ENCODE measurements at regions not wholly inside any gene's neighbourhood (a gene's known extent, or its start where the extent isn't known, plus 50 kb on each side); places are given as distances from the start of the nearest gene placed in this dataset.

- H3K9ac ChIP-seq (ENCODE audit: low read length in 5 of 5), result no peak overlapping the region
- H3K27ac ChIP-seq (ENCODE audit: low read depth, low read length), result no peak overlapping the region
- H3K9me3 ChIP-seq (ENCODE audit: control insufficient read depth in 5 of 5, low read length in 5 of 5), result peaks cover 3 to 26% (median 11%) of the 10 kb centered on the region in 5 donors
- H3K36me3 ChIP-seq (ENCODE audit: control insufficient read depth in 5 of 5, insufficient read depth in 5 of 5, low read length in 5 of 5), result no peaks in the 10 kb centered on the region
- H3K27me3 ChIP-seq (ENCODE audit: control insufficient read depth in 5 of 5, insufficient read depth in 4 of 5, low read length in 5 of 5), result no peaks in the 10 kb centered on the region
- H3K4me1 ChIP-seq (ENCODE audit: control insufficient read depth in 5 of 5, insufficient read depth in 5 of 5, low read length in 5 of 5), result no peaks in the 10 kb centered on the region
- H3K4me3 ChIP-seq (ENCODE audit: low read depth in 1 of 5, low read length in 5 of 5), result no peak overlapping the region
These were observed 292.6 kb upstream of the TAS2R1 start for GRCh38 chr5:9922719-9923118.

GRCh38 chr5:9920697-9921096, 290.5 kb upstream of the TAS2R1 start:
- Histone ChIP-seq H3K9ac (ENCODE audit: low read length in 5 of 5) (no peak overlapping the region), H3K27ac (ENCODE audit: low read depth, low read length) (no peak overlapping the region), H3K27me3 (ENCODE audit: control insufficient read depth in 5 of 5, insufficient read depth in 4 of 5, low read length in 5 of 5) (no peaks in the 10 kb centered on the region)

GRCh38 chr5:9919306-9920030, 289.3 kb upstream of the TAS2R1 start:
- Histone ChIP-seq H3K27ac (ENCODE audit: low read depth, low read length) (no peak overlapping the region), H3K9ac (ENCODE audit: low read length in 5 of 5) (no peak overlapping the region), H3K4me3 (ENCODE audit: low read depth in 1 of 5, low read length in 5 of 5) (no peak overlapping the region), H3K9me3 (ENCODE audit: control insufficient read depth in 5 of 5, low read length in 5 of 5) (peaks cover 3 to 21% (median 11%) of the 10 kb centered on the region in 5 donors), H3K4me1 (ENCODE audit: control insufficient read depth in 5 of 5, insufficient read depth in 5 of 5, low read length in 5 of 5) (no peaks in the 10 kb centered on the region), H3K27me3 (ENCODE audit: control insufficient read depth in 5 of 5, insufficient read depth in 4 of 5, low read length in 5 of 5) (no peaks in the 10 kb centered on the region), H3K36me3 (ENCODE audit: control insufficient read depth in 5 of 5, insufficient read depth in 5 of 5, low read length in 5 of 5) (no peaks in the 10 kb centered on the region)

More at GRCh38 chr5:9920697-9921096, 290.5 kb upstream of the TAS2R1 start:
- no peaks in the 10 kb centered on the region for H3K4me1 ChIP-seq (ENCODE audit: control insufficient read depth in 5 of 5, insufficient read depth in 5 of 5, low read length in 5 of 5)
- no peaks in the 10 kb centered on the region for H3K36me3 ChIP-seq (ENCODE audit: control insufficient read depth in 5 of 5, insufficient read depth in 5 of 5, low read length in 5 of 5)
- no peak overlapping the region for H3K4me3 ChIP-seq (ENCODE audit: low read depth in 1 of 5, low read length in 5 of 5)
- H3K9me3 ChIP-seq (ENCODE audit: control insufficient read depth in 5 of 5, low read length in 5 of 5), result peaks cover 3 to 26% (median 11%) of the 10 kb centered on the region in 5 donors

- Histone ChIP-seq H3K27ac (ENCODE audit: low read depth, low read length) (no peak overlapping the region), H3K9me3 (ENCODE audit: control insufficient read depth in 5 of 5, low read length in 5 of 5) (peaks cover 0 to 6% (median 0%) of the 10 kb centered on the region in 5 donors), H3K4me1 (ENCODE audit: control insufficient read depth in 5 of 5, insufficient read depth in 5 of 5, low read length in 5 of 5) (no peaks in the 10 kb centered on the region), H3K9ac (ENCODE audit: low read length in 5 of 5) (no peak overlapping the region), H3K36me3 (ENCODE audit: control insufficient read depth in 5 of 5, insufficient read depth in 5 of 5, low read length in 5 of 5) (no peaks in the 10 kb centered on the region), H3K4me3 (ENCODE audit: low read depth in 1 of 5, low read length in 5 of 5) (no peak overlapping the region), H3K27me3 (ENCODE audit: control insufficient read depth in 5 of 5, insufficient read depth in 4 of 5, low read length in 5 of 5) (no peaks in the 10 kb centered on the region)
These were observed 275.5 kb upstream of the TAS2R1 start for GRCh38 chr5:9905661-9906060.

GRCh38 chr5:9903801-9904200, 273.6 kb upstream of the TAS2R1 start:
- H3K27ac ChIP-seq (ENCODE audit: low read depth, low read length), result no peak overlapping the region
- H3K36me3 ChIP-seq (ENCODE audit: control insufficient read depth in 5 of 5, insufficient read depth in 5 of 5, low read length in 5 of 5), result no peaks in the 10 kb centered on the region
- H3K9me3 ChIP-seq (ENCODE audit: control insufficient read depth in 5 of 5, low read length in 5 of 5), result peaks cover 0 to 6% (median 0%) of the 10 kb centered on the region in 5 donors
- H3K27me3 ChIP-seq (ENCODE audit: control insufficient read depth in 5 of 5, insufficient read depth in 4 of 5, low read length in 5 of 5), result no peaks in the 10 kb centered on the region
- H3K4me3 ChIP-seq (ENCODE audit: low read depth in 1 of 5, low read length in 5 of 5), result no peak overlapping the region
- H3K9ac ChIP-seq (ENCODE audit: low read length in 5 of 5), result no peak overlapping the region
- H3K4me1 ChIP-seq (ENCODE audit: control insufficient read depth in 5 of 5, insufficient read depth in 5 of 5, low read length in 5 of 5), result no peaks in the 10 kb centered on the region

GRCh38 chr5:9898319-9898718, 268.2 kb upstream of the TAS2R1 start:
- Histone ChIP-seq H3K9ac (ENCODE audit: low read length in 5 of 5) (no peak overlapping the region), H3K36me3 (ENCODE audit: control insufficient read depth in 5 of 5, insufficient read depth in 5 of 5, low read length in 5 of 5) (no peaks in the 10 kb centered on the region), H3K27ac (ENCODE audit: low read depth, low read length) (no peak overlapping the region), H3K9me3 (ENCODE audit: control insufficient read depth in 5 of 5, low read length in 5 of 5) (peaks cover 0 to 8% (median 4%) of the 10 kb centered on the region in 5 donors), H3K27me3 (ENCODE audit: control insufficient read depth in 5 of 5, insufficient read depth in 4 of 5, low read length in 5 of 5) (peaks cover 0 to 3% (median 0%) of the 10 kb centered on the region in 5 donors), H3K4me1 (ENCODE audit: control insufficient read depth in 5 of 5, insufficient read depth in 5 of 5, low read length in 5 of 5) (no peaks in the 10 kb centered on the region), H3K4me3 (ENCODE audit: low read depth in 1 of 5, low read length in 5 of 5) (no peak overlapping the region)

- Histone ChIP-seq H3K4me3 (ENCODE audit: low read depth in 1 of 5, low read length in 5 of 5) (no peak overlapping the region), H3K4me1 (ENCODE audit: control insufficient read depth in 5 of 5, insufficient read depth in 5 of 5, low read length in 5 of 5) (no peaks in the 10 kb centered on the region), H3K9ac (ENCODE audit: low read length in 5 of 5) (no peak overlapping the region), H3K27ac (ENCODE audit: low read depth, low read length) (no peak overlapping the region), H3K36me3 (ENCODE audit: control insufficient read depth in 5 of 5, insufficient read depth in 5 of 5, low read length in 5 of 5) (no peaks in the 10 kb centered on the region), H3K27me3 (ENCODE audit: control insufficient read depth in 5 of 5, insufficient read depth in 4 of 5, low read length in 5 of 5) (peaks cover 0 to 3% (median 0%) of the 10 kb centered on the region in 5 donors), H3K9me3 (ENCODE audit: control insufficient read depth in 5 of 5, low read length in 5 of 5) (peaks cover 0 to 8% (median 4%) of the 10 kb centered on the region in 5 donors)
These were observed 265.1 kb upstream of the TAS2R1 start for GRCh38 chr5:9895302-9895645.

- H3K36me3 ChIP-seq (ENCODE audit: control insufficient read depth in 5 of 5, insufficient read depth in 5 of 5, low read length in 5 of 5), result no peaks in the 10 kb centered on the region
- peaks cover 0 to 8% (median 4%) of the 10 kb centered on the region in 5 donors for H3K9me3 ChIP-seq (ENCODE audit: control insufficient read depth in 5 of 5, low read length in 5 of 5)
- no peaks in the 10 kb centered on the region for H3K4me1 ChIP-seq (ENCODE audit: control insufficient read depth in 5 of 5, insufficient read depth in 5 of 5, low read length in 5 of 5)
- no peak overlapping the region for H3K9ac ChIP-seq (ENCODE audit: low read length in 5 of 5)
- peaks cover 0 to 3% (median 0%) of the 10 kb centered on the region in 5 donors for H3K27me3 ChIP-seq (ENCODE audit: control insufficient read depth in 5 of 5, insufficient read depth in 4 of 5, low read length in 5 of 5)
- no peak overlapping the region for H3K27ac ChIP-seq (ENCODE audit: low read depth, low read length)
- H3K4me3 ChIP-seq (ENCODE audit: low read depth in 1 of 5, low read length in 5 of 5), result no peak overlapping the region
These were observed 264.6 kb upstream of the TAS2R1 start for GRCh38 chr5:9894571-9895301.

GRCh38 chr5:9892696-9893095, 262.5 kb upstream of the TAS2R1 start:
- Histone ChIP-seq H3K36me3 (ENCODE audit: control insufficient read depth in 5 of 5, insufficient read depth in 5 of 5, low read length in 5 of 5) (no peaks in the 10 kb centered on the region), H3K4me3 (ENCODE audit: low read depth in 1 of 5, low read length in 5 of 5) (no peak overlapping the region), H3K4me1 (ENCODE audit: control insufficient read depth in 5 of 5, insufficient read depth in 5 of 5, low read length in 5 of 5) (no peaks in the 10 kb centered on the region), H3K27ac (ENCODE audit: low read depth, low read length) (no peak overlapping the region), H3K9me3 (ENCODE audit: control insufficient read depth in 5 of 5, low read length in 5 of 5) (peaks cover 0 to 8% (median 4%) of the 10 kb centered on the region in 5 donors), H3K9ac (ENCODE audit: low read length in 5 of 5) (no peak overlapping the region), H3K27me3 (ENCODE audit: control insufficient read depth in 5 of 5, insufficient read depth in 4 of 5, low read length in 5 of 5) (peaks cover 0 to 3% (median 0%) of the 10 kb centered on the region in 5 donors)

GRCh38 chr5:9889511-9889910, 259.4 kb upstream of the TAS2R1 start:
- Histone ChIP-seq H3K9ac (ENCODE audit: low read length in 5 of 5) (no peak overlapping the region), H3K4me1 (ENCODE audit: control insufficient read depth in 5 of 5, insufficient read depth in 5 of 5, low read length in 5 of 5) (no peaks in the 10 kb centered on the region), H3K9me3 (ENCODE audit: control insufficient read depth in 5 of 5, low read length in 5 of 5) (peaks cover 0 to 7% (median 3%) of the 10 kb centered on the region in 5 donors), H3K36me3 (ENCODE audit: control insufficient read depth in 5 of 5, insufficient read depth in 5 of 5, low read length in 5 of 5) (no peaks in the 10 kb centered on the region), H3K27me3 (ENCODE audit: control insufficient read depth in 5 of 5, insufficient read depth in 4 of 5, low read length in 5 of 5) (no peaks in the 10 kb centered on the region), H3K4me3 (ENCODE audit: low read depth in 1 of 5, low read length in 5 of 5) (no peak overlapping the region), H3K27ac (ENCODE audit: low read depth, low read length) (no peak overlapping the region)

Data from subcutaneous abdominal adipose tissue (tissue), 5 donors.